ENCODE measurements at regions not wholly inside any gene's neighbourhood (a gene's known extent, or its start where the extent isn't known, plus 50 kb on each side); places are given as distances from the start of the nearest gene placed in this dataset.

GRCh38 chr5:108634617-108635288 is 112.9 kb upstream of the FER start:
- Histone ChIP-seq H3K27ac (ENCODE audit: control insufficient read depth, insufficient read depth) (no peak overlapping the region), H3K4me3 (no peak overlapping the region), H3K36me3 (ENCODE audit: control insufficient read depth in 2 of 2, insufficient read depth in 2 of 2, low read length in 1 of 2) (no peaks in the 10 kb centered on the region), H3K9me3 (replicated peaks; ENCODE audit: control insufficient read depth, insufficient read depth, low read length) (0 out of 3 replicates have a peak, but pooled peaks cover 1% of the 10 kb centered on the region), H4K20me1 (ENCODE audit: control insufficient read depth, insufficient read depth) (no peaks in the 10 kb centered on the region), H3K4me1 (ENCODE audit: control insufficient read depth, insufficient read depth, low read length) (peaks cover 16% of the 10 kb centered on the region; the same call in 1 of the 2 replicates), H3K79me2 (ENCODE audit: control insufficient read depth, insufficient read depth, low read length) (no peaks in the 10 kb centered on the region), H2AFZ (ENCODE audit: control insufficient read depth, low read depth, low read length) (no peak overlapping the region), H3K4me2 (ENCODE audit: control insufficient read depth, insufficient read depth) (peak overlapping the region; percentile 7; the same call in 1 of the 2 replicates), H3K27me3 (replicated peaks in 1 of 2; ENCODE audit: control insufficient read depth in 2 of 2, insufficient read depth in 2 of 2, low read length in 1 of 2) (no peaks in the 10 kb centered on the region), H3K9ac (ENCODE audit: control insufficient read depth, insufficient read depth, low read length) (no peak overlapping the region)
- intact Hi-C loops (cut with micrococcal nuclease; ENCODE audit: unreplicated experiment) (no loop called here), in situ Hi-C loops (cut with MboI) (loop anchor here (25.0 kb wide), 1 partner anchor 828 kb away; no protein-coding TSS in a partner anchor)
- no TSS peak for BruUV-seq (replicated peaks)
- ATAC-seq (peak; percentile 76), DNase-seq (ENCODE audit: low read depth, low spot score) (peak; percentile 20), FAIRE-seq (peak; percentile 7)
- SMC1A ChIA-PET (ENCODE audit: uncharacterized antibody, unreplicated experiment), result no interaction called here
- 0% methylated on average over 1 of the region's 1 CpG for WGBS (ENCODE audit: insufficient coverage, insufficient replicate concordance, low lambda C conversion rate, missing lambda C conversion rate)
- RAD21 ChIA-PET (ENCODE audit: unreplicated experiment), result interaction anchor here (1.6 kb wide), 1 partner anchor 7 kb away, joined by 4 read pairs; no protein-coding TSS in a partner anchor
- POLR2A ChIA-PET, result interaction anchor here (1.0 kb wide), 1 partner anchor 93 kb away, joined by 5 read pairs; no protein-coding TSS in a partner anchor
- CTCF ChIA-PET, result interaction anchor here (2.0 kb wide), 1 partner anchor 7 kb away, joined by 8 read pairs; no protein-coding TSS in a partner anchor
- no peak for TF ChIP-seq TAF1 (IDR thresholded peaks at IDR 0.05; ENCODE audit: borderline replicate concordance, low read depth, low read length)
- TF ChIP-seq BCL11A (IDR thresholded peaks at IDR 0.05; ENCODE audit: low read depth, low read length), result no peak
- TF ChIP-seq ELK1 (IDR thresholded peaks at IDR 0.05; ENCODE audit: low read depth, low read length), result no peak
- TF ChIP-seq YBX1 (IDR thresholded peaks at IDR 0.05), result no peak
- TF ChIP-seq BMI1 (IDR thresholded peaks at IDR 0.05; ENCODE audit: borderline replicate concordance), result no peak
- TF ChIP-seq ETV6 (conservative IDR thresholded peaks at IDR 0.05 in 1 of 2, IDR thresholded peaks at IDR 0.05 in 1 of 2; ENCODE audit: borderline replicate concordance in 1 of 2, low read depth in 1 of 2), result no peak
- no peak for TF ChIP-seq SMC3 (IDR thresholded peaks at IDR 0.05; ENCODE audit: borderline replicate concordance, low read length)
- no peak for TF ChIP-seq SIN3A (IDR thresholded peaks at IDR 0.05; ENCODE audit: low read depth, low read length)
- TF ChIP-seq POLR2AphosphoS2 (IDR thresholded peaks at IDR 0.05; ENCODE audit: low read depth, low read length), result no peak
- no peak for TF ChIP-seq TCF12 (IDR thresholded peaks at IDR 0.05; ENCODE audit: low read depth, low read length)
- TF ChIP-seq, protein P1, sequence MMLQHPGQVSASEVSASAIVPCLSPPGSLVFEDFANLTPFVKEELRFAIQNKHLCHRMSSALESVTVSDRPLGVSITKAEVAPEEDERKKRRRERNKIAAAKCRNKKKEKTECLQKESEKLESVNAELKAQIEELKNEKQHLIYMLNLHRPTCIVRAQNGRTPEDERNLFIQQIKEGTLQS (IDR thresholded peaks at IDR 0.05; ENCODE audit: borderline replicate concordance, extremely low read depth, low read depth, low read length), result no peak
- TF ChIP-seq PBX3 (IDR thresholded peaks at IDR 0.05; ENCODE audit: insufficient replicate concordance, low read depth, low read length), result no peak
- no peak for TF ChIP-seq POLR2A (IDR thresholded peaks at IDR 0.05; ENCODE audit: low read depth, low read length)
- TF ChIP-seq, protein P2, sequence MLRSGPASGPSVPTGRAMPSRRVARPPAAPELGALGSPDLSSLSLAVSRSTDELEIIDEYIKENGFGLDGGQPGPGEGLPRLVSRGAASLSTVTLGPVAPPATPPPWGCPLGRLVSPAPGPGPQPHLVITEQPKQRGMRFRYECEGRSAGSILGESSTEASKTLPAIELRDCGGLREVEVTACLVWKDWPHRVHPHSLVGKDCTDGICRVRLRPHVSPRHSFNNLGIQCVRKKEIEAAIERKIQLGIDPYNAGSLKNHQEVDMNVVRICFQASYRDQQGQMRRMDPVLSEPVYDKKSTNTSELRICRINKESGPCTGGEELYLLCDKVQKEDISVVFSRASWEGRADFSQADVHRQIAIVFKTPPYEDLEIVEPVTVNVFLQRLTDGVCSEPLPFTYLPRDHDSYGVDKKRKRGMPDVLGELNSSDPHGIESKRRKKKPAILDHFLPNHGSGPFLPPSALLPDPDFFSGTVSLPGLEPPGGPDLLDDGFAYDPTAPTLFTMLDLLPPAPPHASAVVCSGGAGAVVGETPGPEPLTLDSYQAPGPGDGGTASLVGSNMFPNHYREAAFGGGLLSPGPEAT (IDR thresholded peaks at IDR 0.05; ENCODE audit: low read depth), result peak; percentile 64; the same call in 1 of the 2 replicates
- no peak for TF ChIP-seq ZSCAN29 (IDR thresholded peaks at IDR 0.05)
- no peak for TF ChIP-seq E2F8 (IDR thresholded peaks at IDR 0.05; ENCODE audit: low read depth, partially characterized antibody)
- TF ChIP-seq FOS (IDR thresholded peaks at IDR 0.05; ENCODE audit: borderline replicate concordance, extremely low read depth, insufficient read length), result no peak

All from GM12878 (cell line).